ENCODE measurements at regions not wholly inside any gene's neighbourhood (a gene's known extent, or its start where the extent isn't known, plus 50 kb on each side); places are given as distances from the start of the nearest gene placed in this dataset.

DNA sequence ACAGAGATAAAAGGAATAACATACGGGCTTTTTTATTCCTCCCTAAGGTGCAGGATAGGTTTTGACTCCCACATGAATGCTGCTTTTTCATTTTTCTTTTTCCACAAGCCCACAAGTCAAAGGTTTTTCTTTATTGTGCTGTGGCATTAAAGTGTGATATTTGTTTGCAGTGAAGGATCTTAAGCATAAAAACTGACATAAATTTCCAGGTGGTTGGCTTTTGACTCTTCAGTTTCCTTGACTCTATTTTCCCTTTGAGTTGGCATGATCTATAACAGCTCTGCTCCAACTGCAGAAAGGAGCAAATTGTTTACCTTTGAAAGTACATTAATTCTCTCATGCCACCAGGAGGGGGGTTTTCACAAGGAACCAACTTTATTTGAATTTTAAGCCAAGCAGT lies 326.2 kb upstream of the FAM98A start:
- no peak for DNase-seq (ENCODE audit: low spot score)
- TF ChIP-seq, protein P1, sequence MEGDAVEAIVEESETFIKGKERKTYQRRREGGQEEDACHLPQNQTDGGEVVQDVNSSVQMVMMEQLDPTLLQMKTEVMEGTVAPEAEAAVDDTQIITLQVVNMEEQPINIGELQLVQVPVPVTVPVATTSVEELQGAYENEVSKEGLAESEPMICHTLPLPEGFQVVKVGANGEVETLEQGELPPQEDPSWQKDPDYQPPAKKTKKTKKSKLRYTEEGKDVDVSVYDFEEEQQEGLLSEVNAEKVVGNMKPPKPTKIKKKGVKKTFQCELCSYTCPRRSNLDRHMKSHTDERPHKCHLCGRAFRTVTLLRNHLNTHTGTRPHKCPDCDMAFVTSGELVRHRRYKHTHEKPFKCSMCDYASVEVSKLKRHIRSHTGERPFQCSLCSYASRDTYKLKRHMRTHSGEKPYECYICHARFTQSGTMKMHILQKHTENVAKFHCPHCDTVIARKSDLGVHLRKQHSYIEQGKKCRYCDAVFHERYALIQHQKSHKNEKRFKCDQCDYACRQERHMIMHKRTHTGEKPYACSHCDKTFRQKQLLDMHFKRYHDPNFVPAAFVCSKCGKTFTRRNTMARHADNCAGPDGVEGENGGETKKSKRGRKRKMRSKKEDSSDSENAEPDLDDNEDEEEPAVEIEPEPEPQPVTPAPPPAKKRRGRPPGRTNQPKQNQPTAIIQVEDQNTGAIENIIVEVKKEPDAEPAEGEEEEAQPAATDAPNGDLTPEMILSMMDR (conservative IDR thresholded peaks at IDR 0.05; ENCODE audit: low read depth): no peak
- CTCF ChIA-PET: interaction anchor here (0.6 kb wide), 1 partner anchor 103 kb away, joined by 3 read pairs; no protein-coding TSS in a partner anchor
- no peak overlapping the region for H3K27ac ChIP-seq
- POLR2A ChIA-PET (ENCODE audit: low non-redundant PET): no interaction called here

DNA sequence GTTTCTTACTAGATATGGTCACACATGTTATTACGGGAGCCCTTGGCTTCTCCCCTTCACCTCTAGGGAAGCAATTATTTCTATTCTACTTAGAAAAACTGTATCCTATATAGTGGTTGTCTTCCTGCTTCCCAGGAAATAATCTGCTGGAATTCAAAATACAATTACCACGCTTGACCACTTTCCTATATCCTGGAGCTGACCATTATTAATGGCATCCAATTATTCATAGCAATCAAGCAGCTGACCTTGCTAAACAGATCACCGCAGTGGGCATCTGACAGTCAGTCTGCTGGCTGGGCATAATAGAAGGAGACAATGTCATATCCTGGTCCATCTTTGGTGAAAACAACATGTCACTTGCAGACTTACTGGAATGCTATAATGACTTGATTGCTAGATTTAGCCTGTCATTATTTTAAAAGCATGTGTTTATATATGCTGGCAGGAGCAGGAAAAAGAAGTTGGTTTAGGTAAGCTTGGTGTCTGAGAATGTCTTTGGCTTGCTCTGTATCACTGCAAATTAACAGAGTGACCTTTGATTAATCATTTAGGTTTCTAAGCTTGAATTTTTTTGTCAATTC lies 325.6 kb upstream of the FAM98A start:
- CTCF ChIA-PET: interaction anchor here (0.6 kb wide), 1 partner anchor 102 kb away, joined by 3 read pairs; no protein-coding TSS in a partner anchor

DNA sequence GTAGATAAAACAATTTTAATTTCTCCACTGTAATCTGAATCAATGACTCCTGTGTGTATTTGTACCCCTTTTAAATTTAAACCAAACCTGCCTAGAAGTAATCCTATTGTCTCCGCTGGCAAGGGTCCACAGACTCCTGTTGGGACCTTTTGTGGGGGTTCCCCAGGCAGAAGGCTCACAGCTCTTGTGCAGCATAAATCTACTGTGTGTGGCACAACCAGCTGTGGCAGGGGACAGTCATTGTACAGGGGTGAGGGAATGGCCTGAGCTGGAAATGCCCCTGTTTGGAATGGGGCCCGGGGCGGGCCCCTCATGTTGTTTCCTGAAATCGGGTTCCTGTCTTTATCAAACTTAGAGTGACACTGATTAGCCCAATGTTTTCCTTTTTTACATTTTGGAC lies 318.2 kb upstream of the FAM98A start:
- no peak for DNase-seq (ENCODE audit: low spot score)
- ChIA-PET POLR2A (ENCODE audit: low non-redundant PET) (no interaction called here), CTCF (no interaction called here)

More for the DNA sequence above, 325.6 kb upstream of the FAM98A start:
- TF ChIP-seq, protein P1 (conservative IDR thresholded peaks at IDR 0.05; ENCODE audit: low read depth): no peak
- DNase-seq (ENCODE audit: low spot score): no peak
- POLR2A ChIA-PET (ENCODE audit: low non-redundant PET): no interaction called here
- no peak overlapping the region for H3K27ac ChIP-seq

DNA sequence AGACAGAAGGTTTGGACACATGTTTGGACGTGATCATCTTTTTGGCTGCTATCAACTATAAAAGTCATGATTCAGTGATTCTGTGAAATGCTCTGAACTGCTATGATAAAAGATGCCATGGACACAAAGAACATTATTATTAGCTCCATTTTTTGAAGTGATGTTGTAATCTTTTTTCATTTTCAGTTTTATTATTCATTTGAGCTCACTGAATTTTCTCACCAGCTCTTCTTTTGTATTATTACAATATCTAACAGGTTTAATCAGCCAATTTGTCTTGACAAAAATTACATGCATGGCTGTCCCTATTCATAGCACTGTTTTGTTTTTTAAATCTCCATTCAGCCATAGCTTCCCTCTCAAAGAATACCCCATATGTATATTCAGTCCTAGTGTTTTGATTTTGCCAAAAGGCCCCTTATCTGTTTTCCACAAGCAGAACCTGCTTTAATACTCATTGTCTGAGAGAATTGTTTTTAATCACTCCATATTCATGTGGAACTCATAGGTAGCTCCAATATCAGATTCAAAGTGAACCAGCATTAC lies 314.0 kb upstream of the FAM98A start:
- CTCF ChIA-PET: no interaction called here

More for the DNA sequence above, 318.2 kb upstream of the FAM98A start:
- TF ChIP-seq, protein P1 (conservative IDR thresholded peaks at IDR 0.05; ENCODE audit: low read depth): no peak
- H3K27ac ChIP-seq: no peak overlapping the region

DNA sequence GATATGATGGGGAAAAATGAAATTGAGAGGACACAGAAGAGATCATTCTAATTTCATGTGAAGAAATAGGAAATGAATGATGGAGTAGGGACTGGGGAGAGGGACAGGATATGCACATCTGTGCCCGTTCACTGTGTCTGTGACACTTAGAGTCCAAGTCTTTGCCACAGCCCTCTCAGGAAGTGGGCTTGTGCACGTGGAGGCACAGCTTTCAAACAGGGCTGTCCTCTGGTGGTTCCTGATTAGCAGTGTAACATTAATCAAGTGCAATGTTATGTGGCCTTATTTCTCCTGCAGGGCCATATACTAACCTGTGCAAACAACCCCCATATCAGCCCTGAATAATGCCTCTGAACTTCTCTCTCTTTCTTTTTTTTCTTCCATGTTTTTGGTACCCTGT lies 312.2 kb upstream of the FAM98A start:
- POLR2A ChIA-PET (ENCODE audit: low non-redundant PET): no interaction called here
- DNase-seq (ENCODE audit: low spot score): no peak
- no peak overlapping the region for H3K27ac ChIP-seq
- CTCF ChIA-PET: no interaction called here
- TF ChIP-seq, protein P1 (conservative IDR thresholded peaks at IDR 0.05; ENCODE audit: low read depth): no peak

More for the DNA sequence above, 314.0 kb upstream of the FAM98A start:
- TF ChIP-seq, protein P1 (conservative IDR thresholded peaks at IDR 0.05; ENCODE audit: low read depth): no peak
- no peak overlapping the region for H3K27ac ChIP-seq
- POLR2A ChIA-PET (ENCODE audit: low non-redundant PET): no interaction called here
- DNase-seq (ENCODE audit: low spot score): no peak

DNA sequence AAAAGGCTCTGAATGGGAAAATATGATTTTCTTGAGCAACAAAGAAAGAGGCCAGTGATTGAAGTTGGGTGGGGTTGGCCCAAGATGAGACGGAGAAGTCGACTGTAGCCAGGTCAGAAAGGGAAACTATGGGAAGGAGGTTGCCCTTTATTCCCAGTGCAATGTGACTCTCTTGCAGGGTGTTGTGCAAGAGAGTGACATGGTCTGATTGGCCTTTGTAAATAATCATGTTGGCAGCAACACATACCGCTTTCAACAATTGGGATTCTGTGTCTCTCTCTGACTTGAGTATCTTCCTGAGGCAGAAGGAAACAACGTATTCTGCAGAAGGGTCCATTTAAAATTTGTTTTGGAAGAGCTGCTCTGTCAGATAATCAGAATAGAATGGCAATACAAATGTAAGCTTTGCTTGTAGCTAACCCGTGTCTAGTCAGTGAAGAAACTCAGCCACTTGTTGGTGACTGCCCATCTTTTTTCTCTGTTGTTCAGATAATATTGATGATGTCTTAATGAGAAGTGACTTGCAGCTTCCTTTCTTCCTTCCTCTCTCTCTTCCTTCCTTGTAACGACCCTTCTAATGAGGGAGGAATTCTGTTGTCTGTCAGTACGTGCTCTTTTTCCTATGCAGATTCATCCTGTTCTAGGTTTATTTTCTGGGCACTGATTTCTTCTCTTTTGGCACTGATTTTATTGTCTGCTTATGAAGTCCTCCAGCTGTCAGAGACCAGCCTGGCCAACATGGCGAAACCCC lies 311.0 kb upstream of the FAM98A start:
- CTCF ChIA-PET: no interaction called here
- DNase-seq (ENCODE audit: low spot score): no peak
- TF ChIP-seq, protein P1 (conservative IDR thresholded peaks at IDR 0.05; ENCODE audit: low read depth): no peak
- POLR2A ChIA-PET (ENCODE audit: low non-redundant PET): no interaction called here
- H3K27ac ChIP-seq: no peak overlapping the region
